WI38 (cell line): ENCODE measurements at regions not wholly inside any gene's neighbourhood (a gene's known extent, or its start where the extent isn't known, plus 50 kb on each side); places are given as distances from the start of the nearest gene placed in this dataset.
"Not testable (repeated sequence)": the region's sequence is repeated elsewhere in the genome, so short reads cannot be mapped to it uniquely, and the experiment has no call there.

Experiments
- H3K4me3 ChIP-seq: 2 replicates; pipeline ENCODE4 v1.5.1; 2011; ENCODE audit warnings: low read depth, mild to moderate bottlenecking, control low read depth, low read length
- CTCF ChIP-seq: IDR thresholded peaks from 2 replicates; pipeline ENCODE4 v1.5.1; 2012; ENCODE audit warnings: low read depth, mild to moderate bottlenecking, control low read depth, low read length

GRCh38 chr1:70504176-70504820 lies 93.2 kb downstream of the CTH start:
- no peak overlapping the region for H3K4me3 ChIP-seq
- TF ChIP-seq CTCF: no peak

GRCh38 chr1:70504821-70505193 lies 93.7 kb downstream of the CTH start:
- no peak for TF ChIP-seq CTCF

GRCh38 chr1:70507991-70508390 lies 96.9 kb downstream of the CTH start:
- not testable (repeated sequence) for H3K4me3 ChIP-seq

More at GRCh38 chr1:70504821-70505193, 93.7 kb downstream of the CTH start:
- no peak overlapping the region for H3K4me3 ChIP-seq

GRCh38 chr1:70509996-70510876 lies 99.2 kb downstream of the CTH start:
- peak; percentile 37; the same call in 1 of the 2 replicates for TF ChIP-seq CTCF
- H3K4me3 ChIP-seq: no peak overlapping the region

- no peak for TF ChIP-seq CTCF
- no peak overlapping the region for H3K4me3 ChIP-seq
Observed at GRCh38 chr1:70517444-70517843, 106.4 kb downstream of the CTH start.

- no peak for TF ChIP-seq CTCF
- H3K4me3 ChIP-seq: no peak overlapping the region
Observed at GRCh38 chr1:70518106-70518505, 107.0 kb downstream of the CTH start.

GRCh38 chr1:70528590-70529333 lies 117.7 kb downstream of the CTH start:
- H3K4me3 ChIP-seq: no peak overlapping the region
- TF ChIP-seq CTCF: peak; percentile 38
